AG20443 (cell line): ENCODE measurements at regions not wholly inside any gene's neighbourhood (a gene's known extent, or its start where the extent isn't known, plus 50 kb on each side); places are given as distances from the start of the nearest gene placed in this dataset.

Experiments used
- DNase-seq: peaks from one replicate; pipeline ENCODE4 v3.0.0; 2012; ENCODE audit warnings: low spot score, mixed read lengths

DNA sequence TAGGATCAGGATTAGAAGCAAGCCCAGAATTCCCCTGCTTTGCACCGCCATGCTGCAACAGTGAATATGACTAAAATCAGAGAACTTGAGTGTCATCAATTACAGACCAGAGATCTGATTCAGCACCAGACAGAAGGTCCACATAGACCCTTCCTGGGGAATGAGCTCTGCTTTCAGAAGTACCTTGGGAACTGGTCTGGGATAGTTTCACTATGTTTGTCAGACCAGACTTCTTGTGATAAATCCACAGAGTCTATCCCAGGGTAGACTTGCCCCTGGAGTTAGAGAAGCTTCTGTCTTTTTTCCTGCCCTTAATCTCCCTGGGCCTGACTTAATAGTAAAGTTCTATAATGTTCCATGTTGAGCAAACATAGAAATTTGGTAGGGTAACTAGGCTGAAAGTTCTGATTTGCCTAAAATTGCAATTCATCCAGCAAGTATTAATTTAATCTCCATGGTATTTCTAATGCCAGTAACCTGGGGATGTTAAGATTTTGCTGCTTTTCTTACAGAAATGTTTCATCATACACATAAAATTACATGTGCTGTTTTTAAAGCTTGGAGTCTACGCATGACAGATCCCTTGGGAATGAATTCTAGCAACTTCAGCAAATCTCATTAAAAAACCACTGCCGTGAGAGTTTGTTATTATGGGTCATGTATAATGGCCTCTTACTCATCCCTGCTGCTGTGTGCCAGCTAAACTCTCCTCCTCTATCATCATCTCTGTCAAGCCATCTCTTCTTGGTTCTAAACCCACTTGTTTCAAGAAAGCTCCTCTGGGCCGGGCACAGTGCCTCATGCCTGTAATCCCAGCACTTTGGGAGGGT, 61.3 kb upstream of the METAP2 start:
- peak; percentile 82 for DNase-seq

- no peak for DNase-seq
Observed at GRCh38 chr12:95413576-95413975, 60.4 kb upstream of the METAP2 start.

GRCh38 chr12:95415451-95415850, 58.5 kb upstream of the METAP2 start:
- no peak for DNase-seq

DNA sequence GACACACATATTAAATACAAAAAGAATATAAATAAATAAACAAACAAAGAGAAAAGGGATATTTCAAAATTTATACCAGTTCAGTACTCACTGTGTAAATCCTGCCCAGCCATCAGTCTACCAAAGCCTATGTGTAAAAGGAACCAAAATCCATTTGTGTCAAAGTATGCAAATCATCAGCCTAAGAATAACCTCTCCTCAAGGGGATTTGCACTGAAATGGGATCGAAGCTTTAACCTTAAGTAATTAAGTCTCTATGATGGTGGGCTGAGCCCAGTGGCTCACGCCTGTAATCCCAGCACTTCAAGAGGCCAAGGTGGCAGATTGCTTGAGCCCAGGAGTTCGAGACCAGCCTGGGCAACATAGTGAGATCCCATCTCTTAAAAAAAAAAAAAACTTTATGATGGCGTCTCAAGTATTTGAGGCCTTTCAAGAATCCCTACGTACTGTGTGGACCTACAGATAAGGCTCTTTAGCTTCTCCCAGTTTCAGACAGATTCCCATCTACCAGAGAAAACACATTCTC, 57.8 kb upstream of the METAP2 start:
- DNase-seq, result no peak

DNA sequence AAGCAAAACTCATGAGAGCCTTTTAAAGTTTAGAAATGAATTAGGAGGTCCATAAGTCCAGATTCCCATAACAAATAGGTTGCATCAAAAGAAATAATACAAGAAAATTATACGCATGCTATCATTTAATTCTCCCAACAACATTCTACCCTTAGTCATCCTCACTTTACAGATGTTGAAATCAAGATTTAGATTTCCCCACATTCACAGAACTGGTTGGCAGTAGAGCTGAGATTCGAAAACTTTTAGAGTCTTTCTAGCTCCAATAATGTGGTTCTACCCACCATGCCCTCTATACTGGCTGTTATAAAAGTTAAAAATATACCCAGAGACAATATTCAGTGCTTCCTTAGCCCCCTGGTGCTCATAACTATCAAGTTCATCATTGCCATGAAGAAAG, 56.6 kb upstream of the METAP2 start:
- DNase-seq, result no peak

DNA sequence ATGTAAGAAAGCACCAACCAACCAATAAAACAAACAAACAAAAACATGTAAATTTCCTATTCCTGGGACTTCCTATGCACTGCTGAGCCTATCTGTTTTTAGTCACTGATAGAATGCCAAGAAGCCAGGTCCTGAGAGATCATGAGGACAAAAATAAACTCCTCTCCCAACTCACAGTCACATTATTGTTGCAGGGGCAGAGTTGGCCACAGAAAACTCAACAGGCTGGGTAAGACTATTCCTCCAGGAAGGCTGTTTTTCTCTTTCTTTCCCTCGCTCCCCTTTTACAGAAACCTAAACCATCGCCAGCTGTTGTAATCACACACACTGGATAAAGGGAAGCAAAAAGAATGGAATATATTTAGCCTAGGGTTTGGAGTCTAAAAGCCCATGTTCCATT, 55.8 kb upstream of the METAP2 start:
- no peak for DNase-seq
